ENCODE measurements at regions not wholly inside any gene's neighbourhood (a gene's known extent, or its start where the extent isn't known, plus 50 kb on each side); places are given as distances from the start of the nearest gene placed in this dataset.
A peak's percentile ranks its signal among the peaks of the same experiment; 100 is the strongest.

DNA sequence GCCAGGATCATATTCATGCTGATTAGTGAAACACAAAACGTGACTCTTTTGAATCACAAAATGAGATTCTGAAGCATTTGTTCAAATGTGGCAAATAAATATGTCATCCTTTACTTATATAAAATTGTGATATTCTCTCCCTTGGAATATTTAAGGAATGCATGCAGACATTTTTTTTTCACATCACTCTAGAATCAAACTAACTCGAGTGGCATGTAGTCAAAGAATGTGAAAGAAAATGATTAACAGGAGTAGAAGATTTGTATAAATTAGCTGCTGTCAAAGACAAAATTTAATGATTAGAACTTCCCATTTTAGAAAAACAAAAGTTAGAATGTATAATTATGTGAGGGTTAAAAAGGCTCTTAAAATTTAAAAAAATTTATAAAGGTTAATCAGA is 721.0 kb upstream of the FAM98A start:
- no peak for FAIRE-seq
- TF ChIP-seq, protein P1, sequence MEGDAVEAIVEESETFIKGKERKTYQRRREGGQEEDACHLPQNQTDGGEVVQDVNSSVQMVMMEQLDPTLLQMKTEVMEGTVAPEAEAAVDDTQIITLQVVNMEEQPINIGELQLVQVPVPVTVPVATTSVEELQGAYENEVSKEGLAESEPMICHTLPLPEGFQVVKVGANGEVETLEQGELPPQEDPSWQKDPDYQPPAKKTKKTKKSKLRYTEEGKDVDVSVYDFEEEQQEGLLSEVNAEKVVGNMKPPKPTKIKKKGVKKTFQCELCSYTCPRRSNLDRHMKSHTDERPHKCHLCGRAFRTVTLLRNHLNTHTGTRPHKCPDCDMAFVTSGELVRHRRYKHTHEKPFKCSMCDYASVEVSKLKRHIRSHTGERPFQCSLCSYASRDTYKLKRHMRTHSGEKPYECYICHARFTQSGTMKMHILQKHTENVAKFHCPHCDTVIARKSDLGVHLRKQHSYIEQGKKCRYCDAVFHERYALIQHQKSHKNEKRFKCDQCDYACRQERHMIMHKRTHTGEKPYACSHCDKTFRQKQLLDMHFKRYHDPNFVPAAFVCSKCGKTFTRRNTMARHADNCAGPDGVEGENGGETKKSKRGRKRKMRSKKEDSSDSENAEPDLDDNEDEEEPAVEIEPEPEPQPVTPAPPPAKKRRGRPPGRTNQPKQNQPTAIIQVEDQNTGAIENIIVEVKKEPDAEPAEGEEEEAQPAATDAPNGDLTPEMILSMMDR (IDR thresholded peaks at IDR 0.05; ENCODE audit: insufficient read depth, low read length, severe bottlenecking) = no peak
- H3K4me3 ChIP-seq (ENCODE audit: low read depth, low read length) = no peak overlapping the region
- no peaks in the 10 kb centered on the region for H3K27me3 ChIP-seq (ENCODE audit: control insufficient read depth, insufficient read depth, low read length)
- no peaks in the 10 kb centered on the region for H3K36me3 ChIP-seq (ENCODE audit: control insufficient read depth, insufficient read depth, low read length)
- DNase-seq (ENCODE audit: low read depth) = no peak

DNA sequence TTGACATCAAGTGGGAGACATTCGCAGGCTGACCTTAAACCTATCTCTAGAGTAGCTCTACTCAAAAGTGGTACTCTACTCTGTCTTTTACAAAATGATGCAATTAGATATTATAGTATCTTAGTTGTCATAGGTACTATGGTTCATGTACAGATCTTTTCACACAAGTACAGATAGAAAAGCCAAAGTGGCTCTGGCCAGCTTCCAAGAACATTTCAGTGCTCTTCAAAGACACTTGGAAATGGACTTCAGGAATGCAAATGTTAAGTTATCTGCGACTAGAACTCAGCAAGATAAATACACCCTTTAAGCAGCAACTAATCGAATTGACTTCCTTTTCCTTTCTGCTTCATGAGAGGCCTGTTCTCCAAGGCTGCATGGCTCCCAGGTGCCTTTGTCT is 718.7 kb upstream of the FAM98A start:
- H3K27me3 ChIP-seq (ENCODE audit: control insufficient read depth, insufficient read depth, low read length) = no peaks in the 10 kb centered on the region
- DNase-seq (ENCODE audit: low read depth) (no peak), FAIRE-seq (no peak)
- H3K4me3 ChIP-seq (ENCODE audit: low read depth, low read length) = no peak overlapping the region
- H3K36me3 ChIP-seq (ENCODE audit: control insufficient read depth, insufficient read depth, low read length) = no peaks in the 10 kb centered on the region
- TF ChIP-seq, protein P1 (IDR thresholded peaks at IDR 0.05; ENCODE audit: insufficient read depth, low read length, severe bottlenecking) = no peak

DNA sequence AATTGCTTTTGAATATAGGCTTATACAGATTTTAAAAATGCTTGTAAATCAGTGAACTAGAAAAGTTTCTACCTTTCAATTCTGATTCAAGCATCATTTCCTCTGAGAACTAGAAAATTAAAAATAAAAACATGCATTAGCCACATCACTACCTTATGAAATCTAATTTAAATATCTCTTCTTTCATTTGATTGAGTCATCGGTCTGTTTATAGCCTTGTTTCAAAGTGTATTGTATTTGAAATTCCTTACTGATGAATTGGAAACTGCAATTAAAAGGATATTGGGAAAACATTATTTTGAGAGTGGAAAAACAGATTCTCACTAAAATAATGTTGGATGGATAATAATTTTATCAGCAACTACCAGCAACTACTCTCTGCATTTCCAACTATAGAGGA is 717.7 kb upstream of the FAM98A start:
- no peak overlapping the region for H3K4me3 ChIP-seq (ENCODE audit: low read depth, low read length)
- FAIRE-seq = no peak
- TF ChIP-seq, protein P1 (IDR thresholded peaks at IDR 0.05; ENCODE audit: insufficient read depth, low read length, severe bottlenecking) = no peak
- peak; percentile 34 for DNase-seq (ENCODE audit: low read depth)
- H3K36me3 ChIP-seq (ENCODE audit: control insufficient read depth, insufficient read depth, low read length) = no peaks in the 10 kb centered on the region
- H3K27me3 ChIP-seq (ENCODE audit: control insufficient read depth, insufficient read depth, low read length) = no peaks in the 10 kb centered on the region

DNA sequence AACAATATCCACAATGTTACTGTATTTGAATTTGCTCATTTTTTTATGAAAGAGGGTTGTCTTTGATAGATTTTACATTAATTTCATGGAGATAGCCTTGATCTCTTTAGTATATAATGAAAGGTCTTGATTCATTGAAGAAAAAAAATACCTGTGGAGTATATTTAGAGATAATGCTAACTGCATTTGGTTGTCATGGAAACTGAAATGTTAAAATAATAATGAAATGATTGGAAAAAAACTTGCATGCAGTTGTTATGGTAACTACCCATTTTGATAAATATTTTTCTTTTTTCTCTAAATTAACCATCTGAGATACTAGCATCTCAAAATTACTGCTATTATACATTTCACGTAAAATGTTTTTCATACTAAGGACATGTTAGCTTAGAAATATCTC is 712.7 kb upstream of the FAM98A start:
- DNase-seq (ENCODE audit: low read depth) (no peak), FAIRE-seq (no peak)
- Histone ChIP-seq H3K27me3 (ENCODE audit: control insufficient read depth, insufficient read depth, low read length) (no peaks in the 10 kb centered on the region), H3K36me3 (ENCODE audit: control insufficient read depth, insufficient read depth, low read length) (no peaks in the 10 kb centered on the region), H3K4me3 (ENCODE audit: low read depth, low read length) (no peak overlapping the region)
- TF ChIP-seq, protein P1 (IDR thresholded peaks at IDR 0.05; ENCODE audit: insufficient read depth, low read length, severe bottlenecking) = no peak

DNA sequence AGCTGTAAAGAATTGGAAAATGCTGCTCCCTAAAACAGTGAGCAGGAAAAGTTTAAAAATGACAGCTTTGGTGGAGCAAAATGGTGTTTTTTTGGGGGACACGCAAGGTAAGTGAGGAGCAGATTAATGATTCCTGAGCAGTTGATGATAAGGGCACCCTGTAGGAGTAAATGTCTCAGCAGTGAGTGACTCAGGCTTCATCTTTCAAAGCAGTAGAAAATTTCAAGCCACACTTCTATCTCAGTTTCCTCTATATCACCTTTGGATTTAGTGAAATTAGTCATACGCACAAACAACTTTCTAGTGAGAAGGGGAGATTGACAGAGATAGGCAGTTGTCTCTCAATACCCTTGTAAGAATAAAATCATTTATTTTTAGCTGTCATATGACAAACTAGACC is 709.0 kb upstream of the FAM98A start:
- DNase-seq (ENCODE audit: low read depth) (no peak), FAIRE-seq (no peak)
- H3K27me3 ChIP-seq (ENCODE audit: control insufficient read depth, insufficient read depth, low read length) = no peaks in the 10 kb centered on the region
- TF ChIP-seq, protein P1 (IDR thresholded peaks at IDR 0.05; ENCODE audit: insufficient read depth, low read length, severe bottlenecking) = no peak
- H3K36me3 ChIP-seq (ENCODE audit: control insufficient read depth, insufficient read depth, low read length) = no peaks in the 10 kb centered on the region
- H3K4me3 ChIP-seq (ENCODE audit: low read depth, low read length) = no peak overlapping the region

DNA sequence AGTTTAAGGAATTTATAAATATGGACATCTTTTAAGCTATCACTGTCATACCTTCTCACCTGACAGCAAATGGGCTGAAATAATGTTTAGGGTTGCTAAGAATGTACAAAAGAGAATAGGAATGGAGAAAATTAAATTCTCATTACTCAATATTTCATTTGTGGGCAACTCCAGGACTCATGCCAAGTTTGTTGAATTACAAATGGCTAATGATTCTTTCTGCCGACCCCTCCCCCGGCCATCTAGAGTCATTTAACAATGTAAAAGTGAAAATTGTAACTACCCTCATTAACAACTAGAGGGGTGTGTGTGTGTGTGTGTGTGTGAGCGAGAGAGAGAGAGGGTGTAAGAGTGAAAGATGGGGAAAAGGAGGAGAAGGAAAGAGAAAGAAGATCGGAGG is 708.5 kb upstream of the FAM98A start:
- Histone ChIP-seq H3K4me3 (ENCODE audit: low read depth, low read length) (no peak overlapping the region), H3K27me3 (ENCODE audit: control insufficient read depth, insufficient read depth, low read length) (no peaks in the 10 kb centered on the region), H3K36me3 (ENCODE audit: control insufficient read depth, insufficient read depth, low read length) (no peaks in the 10 kb centered on the region)
- TF ChIP-seq, protein P1 (IDR thresholded peaks at IDR 0.05; ENCODE audit: insufficient read depth, low read length, severe bottlenecking) = no peak
- no peak for FAIRE-seq
- DNase-seq (ENCODE audit: low read depth) = no peak
